ENCODE measurements at regions not wholly inside any gene's neighbourhood (a gene's known extent, or its start where the extent isn't known, plus 50 kb on each side); places are given as distances from the start of the nearest gene placed in this dataset.
A peak's percentile ranks its signal among the peaks of the same experiment; 100 is the strongest.

GRCh38 chr1:56425494-56426037, 153.8 kb downstream of the PLPP3 start:
- H3K9me3 ChIP-seq (ENCODE audit: control insufficient read depth in 4 of 4, insufficient read depth in 3 of 4, low read length in 3 of 4), result no peaks in the 10 kb centered on the region
- H3K4me1 ChIP-seq (ENCODE audit: control insufficient read depth in 5 of 5, insufficient read depth in 5 of 5, low read length in 5 of 5), result peaks cover 0 to 5% (median 3%) of the 10 kb centered on the region in 5 donors
- H3K9ac ChIP-seq (ENCODE audit: insufficient read depth in 1 of 2, low read length in 2 of 2), result no peak overlapping the region
- WGBS, 2 donors, result 25 to 77% methylated on average over 3 of the region's 3 CpGs
- no peak for ATAC-seq (ENCODE audit: insufficient read depth, low FRiP score)
- no peaks in the 10 kb centered on the region for H3K27me3 ChIP-seq (ENCODE audit: control insufficient read depth in 3 of 3, insufficient read depth in 3 of 3, low read length in 2 of 3)
- no peaks in the 10 kb centered on the region for H3K36me3 ChIP-seq (ENCODE audit: control insufficient read depth in 4 of 4, insufficient read depth in 4 of 4, low read length in 4 of 4)
- no peak overlapping the region for H3K4me3 ChIP-seq
- no peak for DNase-seq
- TF ChIP-seq CTCF (IDR thresholded peaks at IDR 0.05; ENCODE audit: control extremely low read depth, extremely low read depth), result no peak
- peak overlapping the region; percentile 56 to 80 for H3K27ac ChIP-seq (ENCODE audit: low read depth in 1 of 2, low read length in 1 of 2)

DNA sequence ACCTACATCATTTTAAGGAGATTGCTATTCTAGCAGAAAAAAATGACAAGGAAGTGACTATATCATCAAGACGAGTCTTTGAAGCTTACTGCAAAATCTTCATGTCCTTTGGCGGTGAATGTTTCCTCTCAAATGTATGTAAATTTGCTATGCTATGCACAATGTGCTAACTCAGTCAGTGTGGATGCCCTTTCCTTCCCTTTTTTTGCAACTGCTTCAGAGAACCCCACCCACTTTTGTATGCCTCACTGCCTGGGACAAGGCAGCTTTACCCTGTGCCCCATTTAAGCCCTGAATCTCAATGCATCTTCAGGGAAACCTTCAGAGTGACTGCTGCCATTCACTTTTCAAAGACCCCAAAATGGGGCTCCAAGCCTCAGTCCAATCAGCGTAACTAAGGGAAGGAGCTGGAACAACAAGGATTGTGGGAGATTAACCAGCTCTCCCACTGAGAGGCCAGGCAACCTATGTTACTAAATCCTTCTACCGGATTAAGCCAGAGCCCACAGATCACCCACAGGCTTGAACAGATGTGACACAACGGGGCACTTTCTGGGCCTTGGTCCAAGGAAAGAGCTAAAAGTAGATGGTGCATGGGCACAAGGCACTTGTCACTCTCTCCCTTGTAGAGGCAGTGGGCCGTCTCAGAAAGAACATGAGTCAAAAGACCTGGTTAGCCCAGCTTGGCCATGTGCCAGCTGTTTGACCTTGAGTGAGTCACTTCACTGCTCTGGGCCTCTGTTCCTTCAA, 154.4 kb downstream of the PLPP3 start:
- ATAC-seq (ENCODE audit: insufficient read depth, low FRiP score) (peak; percentile 66), DNase-seq (no peak)
- 39 to 64% methylated on average over 6 of the region's 6 CpGs for WGBS, 2 donors
- Histone ChIP-seq H3K9ac (ENCODE audit: insufficient read depth in 1 of 2, low read length in 2 of 2) (no peak overlapping the region), H3K9me3 (ENCODE audit: control insufficient read depth in 4 of 4, insufficient read depth in 3 of 4, low read length in 3 of 4) (no peaks in the 10 kb centered on the region), H3K27ac (ENCODE audit: low read depth in 1 of 2, low read length in 1 of 2) (peak overlapping the region; percentile 56 to 83), H3K4me1 (ENCODE audit: control insufficient read depth in 5 of 5, insufficient read depth in 5 of 5, low read length in 5 of 5) (peaks cover 0 to 5% (median 1%) of the 10 kb centered on the region in 5 donors), H3K27me3 (ENCODE audit: control insufficient read depth in 3 of 3, insufficient read depth in 3 of 3, low read length in 2 of 3) (no peaks in the 10 kb centered on the region), H3K4me3 (no peak overlapping the region), H3K36me3 (ENCODE audit: control insufficient read depth in 4 of 4, insufficient read depth in 4 of 4, low read length in 4 of 4) (no peaks in the 10 kb centered on the region)
- no peak for TF ChIP-seq CTCF (IDR thresholded peaks at IDR 0.05; ENCODE audit: control extremely low read depth, extremely low read depth)

DNA sequence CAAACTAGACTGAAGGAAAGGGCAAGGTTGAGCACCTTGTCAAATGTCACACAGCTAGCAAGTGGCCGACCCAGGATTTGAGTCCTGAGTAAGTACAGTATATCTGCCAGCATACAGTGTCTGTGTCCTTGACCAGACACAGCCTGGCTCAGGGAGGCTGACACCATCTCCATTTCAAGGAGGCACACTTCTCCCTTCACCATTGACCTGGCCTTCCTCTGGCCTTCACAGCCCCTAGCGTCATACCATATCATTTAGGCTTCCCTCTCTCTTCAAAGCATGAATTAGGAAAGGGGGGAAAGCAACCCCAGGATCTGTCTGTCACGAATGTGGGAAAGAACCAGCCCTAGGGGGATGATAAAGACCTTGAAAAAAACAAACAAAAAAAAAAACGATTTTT, 155.6 kb downstream of the PLPP3 start:
- no peak for TF ChIP-seq CTCF (IDR thresholded peaks at IDR 0.05; ENCODE audit: control extremely low read depth, extremely low read depth)
- no peak overlapping the region for H3K9ac ChIP-seq (ENCODE audit: insufficient read depth in 1 of 2, low read length in 2 of 2)

More for the DNA sequence above, 155.6 kb downstream of the PLPP3 start:
- peaks cover 0 to 5% (median 0%) of the 10 kb centered on the region in 5 donors for H3K4me1 ChIP-seq (ENCODE audit: control insufficient read depth in 5 of 5, insufficient read depth in 5 of 5, low read length in 5 of 5)
- no peaks in the 10 kb centered on the region for H3K36me3 ChIP-seq (ENCODE audit: control insufficient read depth in 4 of 4, insufficient read depth in 4 of 4, low read length in 4 of 4)
- no peaks in the 10 kb centered on the region for H3K27me3 ChIP-seq (ENCODE audit: control insufficient read depth in 3 of 3, insufficient read depth in 3 of 3, low read length in 2 of 3)
- no peak overlapping the region for H3K4me3 ChIP-seq
- DNase-seq (no peak), ATAC-seq (ENCODE audit: insufficient read depth, low FRiP score) (no peak)
- no peak overlapping the region for H3K27ac ChIP-seq (ENCODE audit: low read depth in 1 of 2, low read length in 1 of 2)
- no peaks in the 10 kb centered on the region for H3K9me3 ChIP-seq (ENCODE audit: control insufficient read depth in 4 of 4, insufficient read depth in 3 of 4, low read length in 3 of 4)
- WGBS, 2 donors, result 73 to 85% methylated on average over 4 of the region's 4 CpGs
